IPS-NIHi7 (cell line): ENCODE measurements at regions not wholly inside any gene's neighbourhood (a gene's known extent, or its start where the extent isn't known, plus 50 kb on each side); places are given as distances from the start of the nearest gene placed in this dataset.

Experiments used
- DNase-seq: peaks from one replicate; pipeline ENCODE4 v3.0.0; 2012; ENCODE audit warnings: mixed read lengths; ENCODE audit errors: extremely low spot score

- no peak for DNase-seq
These were observed 604.8 kb upstream of the PFKP start for GRCh38 chr10:2462581-2462980.

DNA sequence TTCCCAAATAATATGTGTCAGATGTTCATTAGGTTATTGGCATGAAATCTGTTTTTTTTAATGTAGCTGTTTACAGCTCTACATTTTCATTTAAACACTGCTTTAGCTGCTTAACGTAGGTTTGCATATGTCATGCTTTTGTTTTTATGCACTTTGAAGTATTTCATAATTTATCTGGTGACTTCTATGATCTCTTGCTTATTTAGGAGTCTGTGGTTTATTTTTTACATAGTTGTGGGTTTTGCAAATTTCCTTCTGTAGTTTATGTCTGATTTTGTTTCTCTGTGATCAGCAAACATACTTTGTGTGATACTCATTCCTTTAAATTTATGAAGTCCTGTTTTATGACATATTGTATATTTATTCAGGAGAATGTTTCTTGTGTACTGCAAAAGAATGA is 606.5 kb upstream of the PFKP start:
- DNase-seq = no peak

DNA sequence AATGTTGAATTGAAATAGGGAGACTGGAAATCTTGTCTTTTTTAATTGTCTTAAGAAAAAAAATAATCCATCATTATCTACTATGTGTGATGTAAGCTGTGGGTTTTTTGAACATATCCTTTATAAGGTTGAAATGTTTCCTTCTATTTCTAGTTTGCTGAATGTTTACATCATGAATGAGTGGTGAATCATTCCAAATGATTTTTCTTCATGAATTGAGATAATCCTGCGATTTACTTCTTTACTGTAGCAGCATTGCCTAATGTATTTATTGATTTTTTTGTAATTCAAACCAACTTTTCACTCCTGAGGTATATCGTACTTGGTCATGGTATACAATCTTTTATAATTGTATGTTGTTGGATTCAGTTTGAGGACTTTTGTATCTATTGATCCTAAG is 607.6 kb upstream of the PFKP start:
- DNase-seq = no peak

DNA sequence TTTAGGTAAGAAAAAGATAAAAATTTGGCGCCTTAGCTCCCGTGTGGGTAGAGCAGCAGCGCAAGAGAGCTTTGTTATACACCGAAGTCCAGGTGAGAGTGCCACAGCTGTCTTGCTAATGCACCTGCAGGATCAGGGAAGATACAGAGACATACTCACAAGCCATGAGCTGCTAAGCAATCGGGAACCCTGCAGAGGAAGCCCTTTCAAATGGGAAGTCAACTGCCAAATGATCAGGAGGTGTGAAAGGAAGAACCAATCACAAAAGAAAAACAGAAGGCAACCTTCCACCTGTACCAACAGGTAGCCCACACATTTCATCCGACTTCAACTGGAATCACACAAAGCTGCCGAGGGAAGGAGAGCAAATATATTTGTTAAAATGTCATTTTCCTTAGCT is 610.5 kb upstream of the PFKP start:
- peak; percentile 41 for DNase-seq

DNA sequence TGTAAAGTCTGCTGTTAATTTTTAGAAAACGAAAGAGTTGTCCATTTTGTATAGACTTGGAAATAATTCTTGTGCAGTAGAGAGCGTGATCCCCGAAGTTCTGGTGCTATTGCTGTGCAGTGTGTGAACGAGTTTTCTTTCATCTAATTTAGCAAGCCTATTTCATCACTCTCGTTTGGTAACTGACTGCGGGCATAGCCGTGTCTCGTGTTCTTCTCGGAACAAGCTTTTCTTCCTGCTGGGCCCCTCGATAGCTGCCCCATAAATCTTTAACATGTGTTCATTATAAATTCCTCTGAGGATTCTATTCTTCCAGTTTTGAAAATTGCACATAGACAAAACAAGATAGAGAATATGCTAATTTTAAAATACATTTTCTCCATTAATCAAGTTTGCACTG is 622.0 kb upstream of the PFKP start:
- no peak for DNase-seq

- no peak for DNase-seq
These were observed 627.4 kb upstream of the PFKP start for GRCh38 chr10:2439983-2440382.

- no peak for DNase-seq
These were observed 628.3 kb upstream of the PFKP start for GRCh38 chr10:2439000-2439399.

DNA sequence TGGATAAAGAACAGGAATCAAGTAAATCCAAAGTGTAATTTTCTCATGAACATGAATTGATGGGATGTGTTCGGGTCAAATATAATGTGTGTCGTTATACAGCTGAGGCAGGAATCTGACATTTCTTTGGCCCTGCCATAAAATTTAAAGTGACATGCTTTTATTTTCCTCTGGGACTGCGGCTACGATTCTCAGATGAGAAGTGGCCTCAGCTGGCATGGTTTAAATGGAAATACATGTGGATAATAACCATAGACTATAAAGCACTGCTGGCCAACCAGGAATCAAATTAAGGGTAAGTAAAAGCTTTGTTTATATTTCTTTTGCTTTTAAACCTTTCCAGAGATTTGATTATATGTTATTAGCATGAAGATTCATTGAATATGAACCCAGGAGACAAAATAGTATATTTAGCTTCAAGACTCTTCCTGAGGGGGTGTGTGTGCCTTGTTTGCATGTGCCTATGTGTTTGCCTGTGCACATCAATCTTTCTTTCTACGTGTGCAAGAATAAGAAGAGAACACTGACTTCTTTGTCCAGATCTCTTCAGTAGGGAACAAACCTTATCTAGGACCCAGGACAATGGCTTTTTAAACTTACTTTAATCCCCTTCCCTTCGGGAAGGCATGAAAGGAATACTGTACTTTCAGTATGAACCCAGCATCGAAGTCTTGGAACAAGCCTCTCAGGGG is 629.0 kb upstream of the PFKP start:
- no peak for DNase-seq

GRCh38 chr10:2436933-2437332 is 630.4 kb upstream of the PFKP start:
- no peak for DNase-seq

DNA sequence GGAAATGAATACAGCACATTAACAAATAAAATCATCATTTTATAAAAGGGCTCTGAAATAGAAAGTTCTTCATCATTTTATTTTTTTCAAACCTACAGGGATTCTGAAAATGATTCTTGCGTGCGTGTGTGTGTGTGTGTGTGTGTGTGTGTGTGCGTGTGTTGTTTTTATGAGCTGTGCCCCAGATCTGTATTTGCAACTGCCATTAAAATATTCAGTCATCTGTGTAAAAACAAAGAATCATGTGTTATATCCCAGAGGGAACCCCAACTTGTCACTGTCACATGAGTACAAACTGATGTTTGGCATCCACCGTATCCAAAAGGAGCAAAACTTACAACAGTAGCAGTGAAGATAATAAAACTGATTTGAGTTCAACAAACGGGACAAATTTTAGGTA is 635.4 kb upstream of the PFKP start:
- DNase-seq = no peak

DNA sequence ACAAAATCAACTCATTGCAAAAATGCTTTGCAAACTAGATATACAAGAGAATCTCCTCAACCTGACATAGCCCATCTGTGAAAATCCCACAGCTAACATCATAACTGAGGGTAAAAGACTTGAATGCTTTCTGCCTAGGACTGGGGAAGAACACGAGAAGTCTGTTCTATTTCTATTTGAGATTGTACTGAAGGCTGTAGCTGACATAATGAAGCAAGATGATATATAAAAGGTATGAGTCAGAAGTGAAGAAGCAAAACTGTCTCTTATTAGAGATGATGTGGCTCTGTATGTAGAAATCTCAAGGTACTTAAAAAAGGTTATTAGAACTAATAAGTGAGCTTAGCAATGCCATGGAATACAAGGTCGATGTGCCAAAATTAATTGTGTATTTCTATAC is 639.9 kb upstream of the PFKP start:
- DNase-seq = no peak

GRCh38 chr10:2425320-2425719 is 642.0 kb upstream of the PFKP start:
- DNase-seq = no peak

DNA sequence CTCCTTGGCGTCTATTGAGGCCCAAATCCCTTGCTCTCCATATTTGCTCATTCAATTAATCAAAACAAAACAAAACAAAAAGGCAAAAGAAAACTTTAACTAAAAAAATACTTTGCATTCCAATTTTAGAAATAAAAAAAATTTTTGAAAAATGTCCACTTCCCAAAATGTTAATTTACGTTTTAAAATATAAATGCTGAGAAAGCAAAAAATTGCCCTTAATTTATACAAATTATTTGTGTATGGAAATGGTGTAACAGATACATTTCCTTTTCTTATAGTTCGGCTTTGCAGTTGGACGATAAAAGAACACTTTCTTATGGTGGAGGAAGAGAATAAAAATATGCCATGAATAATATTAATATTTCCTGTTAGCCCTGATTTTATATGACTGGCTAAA is 652.8 kb upstream of the PFKP start:
- DNase-seq = no peak

- DNase-seq = no peak
These were observed 653.3 kb upstream of the PFKP start for GRCh38 chr10:2414039-2414438.

DNA sequence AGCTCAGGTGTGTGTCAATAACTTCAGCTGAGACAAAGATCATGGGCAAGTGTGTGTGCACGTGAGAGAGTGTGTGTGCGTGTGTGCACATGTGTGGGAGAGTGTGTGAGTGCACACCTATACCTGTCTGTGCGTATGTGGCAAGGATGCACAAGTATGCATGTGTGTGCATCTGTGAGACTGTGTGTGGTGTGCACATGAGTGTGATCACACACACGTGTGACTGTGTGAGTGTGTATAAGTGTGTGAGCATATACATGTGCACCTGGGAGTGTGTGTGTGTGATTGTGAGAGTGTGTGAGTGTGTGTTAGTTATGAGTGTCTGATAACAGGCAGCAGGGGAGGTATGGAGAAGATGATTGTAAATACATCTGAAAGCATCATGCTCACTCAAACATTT is 657.3 kb upstream of the PFKP start:
- no peak for DNase-seq

DNA sequence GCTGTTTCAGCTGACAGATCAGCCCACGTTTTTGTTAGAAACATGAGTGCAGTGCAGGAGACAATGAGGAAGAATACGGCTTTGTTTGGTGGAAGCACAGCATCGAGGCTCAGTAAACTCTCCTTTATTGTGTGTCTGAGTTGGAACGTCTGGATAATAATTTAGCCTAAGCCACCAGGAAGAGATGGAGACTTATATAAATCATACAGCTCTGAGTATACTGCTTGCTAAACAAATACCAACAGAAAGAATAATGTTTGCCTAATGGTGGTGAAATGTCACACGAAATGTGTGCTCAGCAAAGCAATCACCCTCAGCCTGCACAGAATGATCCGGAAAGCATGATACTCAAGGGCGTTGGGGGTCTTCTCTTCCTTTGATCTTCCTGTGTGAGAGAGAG is 664.1 kb upstream of the ADARB2 start:
- DNase-seq = no peak

DNA sequence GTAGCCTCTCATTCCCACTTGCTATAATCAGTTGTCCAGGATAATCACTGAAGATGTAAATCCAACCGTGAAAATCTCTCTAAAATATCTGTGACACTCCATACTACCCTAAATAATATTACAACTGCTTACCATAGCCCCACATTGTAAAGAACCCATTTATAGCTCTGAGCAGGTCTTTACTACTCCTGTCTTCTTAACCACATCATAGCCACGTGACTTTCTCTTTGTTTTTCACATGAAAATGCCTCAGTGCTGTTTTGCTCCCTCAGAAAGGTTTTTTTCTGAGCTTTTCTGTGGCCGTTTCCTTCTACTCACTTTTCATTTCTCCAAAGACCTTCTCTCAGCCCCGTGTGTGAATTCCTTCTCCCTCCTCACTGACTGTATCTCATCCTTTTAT is 662.2 kb upstream of the ADARB2 start:
- no peak for DNase-seq

DNA sequence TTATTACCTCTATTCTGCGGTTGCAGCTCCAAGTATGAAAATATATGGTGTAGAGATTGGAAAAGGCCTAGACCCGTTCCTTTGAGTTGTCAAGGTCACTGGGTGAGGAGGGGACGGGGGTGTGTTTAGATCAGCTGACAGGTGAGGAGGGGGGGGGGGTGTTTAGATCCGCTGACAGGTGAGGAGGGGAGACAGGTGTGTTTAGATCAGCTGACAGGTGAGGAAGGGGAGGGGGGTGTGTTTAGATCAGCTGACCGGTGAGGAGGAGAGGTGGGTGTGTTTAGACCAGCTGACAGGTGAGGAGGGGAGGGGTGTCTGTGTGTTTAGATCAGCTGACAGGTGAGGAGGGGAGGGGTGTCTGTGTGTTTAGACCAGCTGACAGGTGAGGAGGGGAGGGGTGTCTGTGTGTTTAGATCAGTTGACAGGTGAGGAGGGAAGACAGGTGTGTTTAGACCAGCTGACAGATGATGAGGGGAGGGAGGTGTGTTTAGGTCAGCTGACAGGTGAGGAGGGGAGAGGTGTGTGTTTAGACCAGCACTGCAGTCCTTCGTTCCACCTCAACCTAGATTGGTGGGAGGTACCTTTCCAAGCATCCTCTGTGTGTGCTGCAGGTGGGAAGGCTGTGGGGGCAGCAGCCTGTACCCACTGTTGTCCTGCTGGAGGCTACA is 655.0 kb upstream of the ADARB2 start:
- peak; percentile 38 for DNase-seq

GRCh38 chr10:2387672-2388071 is 650.3 kb upstream of the ADARB2 start:
- no peak for DNase-seq

DNA sequence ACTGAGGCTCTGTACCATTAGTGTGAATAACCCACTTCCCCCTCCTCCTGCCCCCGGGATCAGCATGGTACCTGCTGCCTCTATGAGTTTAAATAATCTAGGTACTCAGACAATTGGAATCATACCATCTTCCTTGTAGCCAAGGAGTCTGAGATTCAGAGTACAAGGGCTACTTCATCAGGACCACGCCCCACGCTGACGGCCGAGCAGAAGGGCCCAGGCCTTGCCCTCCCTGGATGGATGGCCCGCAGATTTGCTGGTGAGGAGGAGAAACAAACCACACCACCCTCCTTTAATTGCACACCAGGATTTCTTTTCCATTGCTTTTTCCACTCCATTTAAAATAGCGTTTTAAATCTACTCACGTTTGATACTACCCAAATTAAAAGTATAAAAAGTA is 649.9 kb upstream of the ADARB2 start:
- no peak for DNase-seq

DNA sequence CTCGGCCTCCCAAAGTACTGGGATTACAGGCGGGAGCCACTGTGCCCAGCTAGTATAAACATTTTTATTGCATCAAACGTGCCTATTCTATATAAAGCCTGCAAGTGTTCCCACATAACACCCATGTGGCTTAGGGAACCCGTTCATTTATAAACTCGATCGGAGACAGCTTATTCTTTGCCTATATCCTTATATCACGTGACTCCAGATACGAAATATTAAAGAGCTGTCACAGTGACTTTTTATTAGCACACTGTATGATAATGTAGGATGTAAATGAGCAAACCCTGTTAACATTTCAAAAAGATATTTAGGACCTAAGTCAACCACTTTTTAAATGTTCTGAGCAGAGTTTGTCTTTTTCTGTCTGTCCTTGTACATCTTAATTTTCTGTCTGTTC is 642.9 kb upstream of the ADARB2 start:
- DNase-seq = no peak

DNA sequence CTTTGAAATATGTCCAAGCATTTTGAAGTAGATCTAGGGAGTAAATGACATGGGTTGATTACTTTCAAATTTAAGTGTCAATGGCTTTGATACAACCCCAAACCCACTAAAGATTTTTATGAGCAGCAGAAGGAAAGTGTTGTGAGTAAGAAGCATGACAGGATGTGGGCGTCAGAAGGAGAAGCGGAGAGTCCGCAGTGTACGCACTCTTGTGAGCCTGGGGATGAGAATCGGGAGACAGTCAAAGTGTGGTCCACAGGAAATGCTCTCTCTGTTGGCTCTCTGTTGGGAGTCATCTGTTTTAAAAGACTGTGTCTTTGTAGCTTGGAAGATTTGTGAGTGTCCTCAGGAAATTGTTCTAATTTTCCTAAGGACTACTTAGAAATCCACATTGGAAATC is 629.8 kb upstream of the ADARB2 start:
- no peak for DNase-seq

DNA sequence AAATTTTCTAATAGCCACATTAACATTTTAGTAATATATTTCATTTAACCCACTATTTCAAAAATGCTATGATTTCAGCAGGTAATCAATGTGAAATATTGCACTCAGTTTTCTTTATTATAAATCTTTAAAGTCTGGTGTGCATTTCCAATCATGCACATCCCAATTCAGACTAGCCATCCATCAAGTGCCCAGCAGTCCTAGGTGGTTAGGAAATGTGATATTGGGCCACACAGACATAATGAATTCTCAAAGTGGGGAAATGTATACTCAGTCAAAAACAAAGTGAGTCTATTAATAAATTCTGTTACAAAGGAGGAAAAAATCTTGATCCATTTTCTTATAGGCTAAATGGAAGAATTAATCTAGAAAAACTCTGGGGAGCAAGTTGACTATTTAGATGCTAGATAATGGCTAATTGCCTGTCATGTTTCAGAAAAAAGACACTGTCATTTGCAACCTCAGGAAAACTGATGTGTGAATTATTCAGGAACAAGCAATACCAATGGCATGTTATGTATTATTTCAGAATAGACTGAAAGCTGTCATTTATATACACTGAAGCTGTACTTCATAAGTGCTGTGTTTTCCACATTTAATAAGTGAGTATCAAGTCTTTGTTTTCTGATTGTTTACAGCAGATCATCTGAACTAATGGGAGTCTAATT is 629.1 kb upstream of the ADARB2 start:
- no peak for DNase-seq
